ENCODE measurements at regions not wholly inside any gene's neighbourhood (a gene's known extent, or its start where the extent isn't known, plus 50 kb on each side); places are given as distances from the start of the nearest gene placed in this dataset.
"Not testable (repeated sequence)": the region's sequence is repeated elsewhere in the genome, so short reads cannot be mapped to it uniquely, and the experiment has no call there.

GRCh38 chr6:27806981-27807440 is 105.2 kb downstream of the OR2B2 start:
- peak in 1 of 2 experiments; percentile 24 for DNase-seq (ENCODE audit: low read depth in 2 of 2)

GRCh38 chr6:27805347-27805746 is 106.8 kb downstream of the OR2B2 start:
- DNase-seq (ENCODE audit: low read depth in 2 of 2), result no peak

- DNase-seq (ENCODE audit: low read depth in 2 of 2), result no peak
Measured at GRCh38 chr6:27804851-27805250, 107.3 kb downstream of the OR2B2 start.

- DNase-seq (ENCODE audit: low read depth in 2 of 2), result no peak
Measured at GRCh38 chr6:27800731-27801373, 111.3 kb downstream of the OR2B2 start.

GRCh38 chr6:27797960-27798359 is 114.2 kb downstream of the OR2B2 start:
- no peak for DNase-seq (ENCODE audit: low read depth in 2 of 2)

- DNase-seq (ENCODE audit: low read depth in 2 of 2), result not testable (repeated sequence)
Measured at GRCh38 chr6:27796736-27797481, 115.3 kb downstream of the OR2B2 start.

GRCh38 chr6:27795697-27796494 is 116.3 kb downstream of the OR2B2 start:
- no peak for DNase-seq (ENCODE audit: low read depth in 2 of 2)

GRCh38 chr6:27791182-27791943 is 120.8 kb downstream of the OR2B2 start:
- peak in 1 of 2 experiments; percentile 52 for DNase-seq (ENCODE audit: low read depth in 2 of 2)

- not testable (repeated sequence) for DNase-seq (ENCODE audit: low read depth in 2 of 2)
Measured at GRCh38 chr6:27788376-27788775, 123.8 kb downstream of the OR2B2 start.

- DNase-seq (ENCODE audit: low read depth in 2 of 2), result no peak
Measured at GRCh38 chr6:27786048-27786447, 126.1 kb downstream of the OR2B2 start.

GRCh38 chr6:27785294-27785693 is 126.9 kb downstream of the OR2B2 start:
- no peak for DNase-seq (ENCODE audit: low read depth in 2 of 2)

- no peak for DNase-seq (ENCODE audit: low read depth in 2 of 2)
Measured at GRCh38 chr6:27782748-27783147, 129.4 kb downstream of the OR2B2 start.

- DNase-seq (ENCODE audit: low read depth in 2 of 2), result no peak
Measured at GRCh38 chr6:27778625-27779417, 133.4 kb downstream of the OR2B2 start.

GRCh38 chr6:27777614-27778355 is 134.4 kb downstream of the OR2B2 start:
- no peak for DNase-seq (ENCODE audit: low read depth in 2 of 2)

GRCh38 chr6:27777126-27777525 is 135.1 kb downstream of the OR2B2 start:
- no peak for DNase-seq (ENCODE audit: low read depth in 2 of 2)

- DNase-seq (ENCODE audit: low read depth in 2 of 2), result no peak
Measured at GRCh38 chr6:27776504-27776903, 135.7 kb downstream of the OR2B2 start.

- no peak for DNase-seq (ENCODE audit: low read depth in 2 of 2)
Measured at GRCh38 chr6:27775796-27776184, 136.4 kb downstream of the OR2B2 start.

- DNase-seq (ENCODE audit: low read depth in 2 of 2), result not testable (repeated sequence)
Measured at GRCh38 chr6:27775138-27775795, 136.9 kb downstream of the OR2B2 start.

- DNase-seq (ENCODE audit: low read depth in 2 of 2), result not testable (repeated sequence)
Measured at GRCh38 chr6:27774264-27774600, 138.0 kb downstream of the OR2B2 start.
